Natural killer cell (primary cell): ENCODE measurements at regions not wholly inside any gene's neighbourhood (a gene's known extent, or its start where the extent isn't known, plus 50 kb on each side); places are given as distances from the start of the nearest gene placed in this dataset.

Experiments
- ATAC-seq, 3 donors: fragments of 150-1000 bp in 2 of 3; fragments of 200-7000 bp in 1 of 3; cut with Tn5 transposase; 1 replicate in 1 of 3; 2 replicates in 2 of 3; pipeline ENCODE4 v1.10.0; 2021; ENCODE audit warnings: mild to moderate bottlenecking in 2 of 3, moderate library complexity in 2 of 3
- DNase-seq, 2 donors: peaks; one replicate each; pipeline versions ENCODE4 v3.0.0 to v3.0.0-alpha.2; 2013 to 2021; ENCODE audit warnings: mixed read lengths in 1 of 2
- H3K27ac ChIP-seq: one replicate; pipeline ENCODE4 v1.5.1; 2013; ENCODE audit warnings: mild to moderate bottlenecking, low read length
- H3K27me3 ChIP-seq: one replicate; pipeline ENCODE4 v1.6.1; 2013; ENCODE audit warnings: low read length; ENCODE audit not compliant: control insufficient read depth, insufficient read depth
- H3K36me3 ChIP-seq: one replicate; pipeline ENCODE4 v1.6.1; 2013; ENCODE audit warnings: low read length; ENCODE audit not compliant: control insufficient read depth, insufficient read depth
- H3K4me1 ChIP-seq: one replicate; pipeline ENCODE4 v1.6.1; 2013; ENCODE audit warnings: low read length; ENCODE audit not compliant: control insufficient read depth, insufficient read depth
- H3K4me3 ChIP-seq: one replicate; pipeline ENCODE4 v1.5.1; 2013; ENCODE audit warnings: low read length
- H3K9me3 ChIP-seq: one replicate; pipeline ENCODE4 v1.6.1; 2013; ENCODE audit warnings: low read length; ENCODE audit not compliant: control insufficient read depth, insufficient read depth
- H3K27ac Mint-ChIP-seq, 2 donors: one replicate each; pipeline ENCODE4 v1.8.0; 2022; ENCODE audit warnings: mild to moderate bottlenecking in 2 of 2, mixed read lengths in 2 of 2, moderate library complexity in 1 of 2
- H3K27me3 Mint-ChIP-seq, 2 donors: one replicate each; pipeline ENCODE4 v1.8.0; 2022; ENCODE audit warnings: low read depth in 2 of 2, mixed read lengths in 2 of 2
- H3K36me3 Mint-ChIP-seq: one replicate; pipeline ENCODE4 v1.8.0; 2022; ENCODE audit warnings: mixed read lengths
- H3K4me1 Mint-ChIP-seq, 2 donors: one replicate each; pipeline ENCODE4 v1.8.0; 2022; ENCODE audit warnings: mixed read lengths in 2 of 2
- H3K4me3 Mint-ChIP-seq: one replicate; pipeline ENCODE4 v1.8.0; 2022; ENCODE audit warnings: mild to moderate bottlenecking, moderate library complexity, mixed read lengths
- H3K9me3 Mint-ChIP-seq, 2 donors: one replicate each; pipeline ENCODE4 v1.8.0; 2022; ENCODE audit warnings: mixed read lengths in 2 of 2
- CTCF ChIP-seq: fragments of 200-600 bp; IDR thresholded peaks from one replicate; pipeline ENCODE4 v1.8.0; 2022; ENCODE audit warnings: antibody characterized with exemption
- WGBS: methylation state at CpG from one replicate; pipeline ENCODE4 v1.1.7; 2013; ENCODE audit warnings: missing lambda C conversion rate; ENCODE audit not compliant: insufficient coverage; 5-methylcytosine and 5-hydroxymethylcytosine counted together
- intact Hi-C: fragments of 100-400 bp; cut with micrococcal nuclease; formaldehyde crosslinking; loops from one replicate; pipeline ENCODE4 v1.14.2; 2022

- Mint-ChIP-seq H3K36me3 (no peaks in the 10 kb centered on the region), H3K4me1 (no peaks in the 10 kb centered on the region), H3K27me3 (no peaks in the 10 kb centered on the region), H3K27ac (no peak overlapping the region), H3K4me3 (no peak overlapping the region), H3K9me3 (no peaks in the 10 kb centered on the region)
- TF ChIP-seq CTCF = no peak
- H3K9me3 ChIP-seq = no peaks in the 10 kb centered on the region
- H3K27me3 ChIP-seq = no peaks in the 10 kb centered on the region
- no CpG with 5 or more reads among the region's 1 CpG for WGBS
- H3K4me1 ChIP-seq = no peaks in the 10 kb centered on the region
- intact Hi-C loops = no loop called here
- no peak overlapping the region for H3K4me3 ChIP-seq
- no peaks in the 10 kb centered on the region for H3K36me3 ChIP-seq
- no peak for ATAC-seq
- no peak overlapping the region for H3K27ac ChIP-seq
- no peak for DNase-seq
Observed at GRCh38 chr10:61822096-61822495, 79.4 kb upstream of the ARID5B start.

GRCh38 chr10:61822781-61823230, 78.7 kb upstream of the ARID5B start:
- Histone ChIP-seq H3K4me3 (no peak overlapping the region), H3K36me3 (no peaks in the 10 kb centered on the region), H3K27ac (no peak overlapping the region), H3K27me3 (no peaks in the 10 kb centered on the region), H3K4me1 (no peaks in the 10 kb centered on the region), H3K9me3 (no peaks in the 10 kb centered on the region)
- Mint-ChIP-seq H3K27ac (no peak overlapping the region), H3K4me3 (no peak overlapping the region), H3K9me3 (no peaks in the 10 kb centered on the region), H3K4me1 (no peaks in the 10 kb centered on the region), H3K36me3 (no peaks in the 10 kb centered on the region), H3K27me3 (no peaks in the 10 kb centered on the region)
- WGBS = 91% methylated on average over 1 of the region's 3 CpGs
- ATAC-seq (no peak), DNase-seq (no peak)
- no peak for TF ChIP-seq CTCF
- intact Hi-C loops = no loop called here

- no peaks in the 10 kb centered on the region for H3K9me3 ChIP-seq
- Mint-ChIP-seq H3K4me1 (no peaks in the 10 kb centered on the region), H3K27ac (no peak overlapping the region), H3K27me3 (no peaks in the 10 kb centered on the region), H3K9me3 (no peaks in the 10 kb centered on the region), H3K36me3 (no peaks in the 10 kb centered on the region), H3K4me3 (no peak overlapping the region)
- WGBS = 88% methylated on average over 4 of the region's 5 CpGs
- TF ChIP-seq CTCF = no peak
- DNase-seq (no peak), ATAC-seq (no peak)
- no peak overlapping the region for H3K4me3 ChIP-seq
- intact Hi-C loops = no loop called here
- H3K27me3 ChIP-seq = no peaks in the 10 kb centered on the region
- H3K27ac ChIP-seq = no peak overlapping the region
- no peaks in the 10 kb centered on the region for H3K4me1 ChIP-seq
- H3K36me3 ChIP-seq = no peaks in the 10 kb centered on the region
Observed at GRCh38 chr10:61825001-61825400, 76.5 kb upstream of the ARID5B start.

GRCh38 chr10:61825628-61826027, 75.9 kb upstream of the ARID5B start:
- Mint-ChIP-seq H3K27ac (no peak overlapping the region), H3K27me3 (no peaks in the 10 kb centered on the region), H3K4me3 (no peak overlapping the region), H3K36me3 (no peaks in the 10 kb centered on the region), H3K9me3 (no peaks in the 10 kb centered on the region), H3K4me1 (no peaks in the 10 kb centered on the region)
- Histone ChIP-seq H3K9me3 (no peaks in the 10 kb centered on the region), H3K4me1 (no peaks in the 10 kb centered on the region), H3K27me3 (no peaks in the 10 kb centered on the region), H3K36me3 (no peaks in the 10 kb centered on the region), H3K27ac (no peak overlapping the region), H3K4me3 (no peak overlapping the region)
- TF ChIP-seq CTCF = no peak
- no peak for DNase-seq
- WGBS = no CpG with 5 or more reads among the region's 4 CpGs
- intact Hi-C loops = no loop called here
- no peak for ATAC-seq
